Lung (tissue), 11 donors: ENCODE measurements at regions not wholly inside any gene's neighbourhood (a gene's known extent, or its start where the extent isn't known, plus 50 kb on each side); places are given as distances from the start of the nearest gene placed in this dataset.

Experiments used
- ATAC-seq: fragments of 200-7000 bp; cut with Tn5 transposase; one replicate; pipeline ENCODE4 v1.9.1; 2020; ENCODE audit warnings: moderate number of reproducible peaks; ENCODE audit not compliant: insufficient read depth, low FRiP score
- DNase-seq, 3 donors: peaks; one replicate each; pipeline ENCODE4 v3.0.0-alpha.2; 2013 to 2017
- H3K27ac ChIP-seq, 2 donors: one replicate each; pipeline ENCODE4 v1.5.1; 2013; ENCODE audit warnings: mild to moderate bottlenecking in 2 of 2, moderate library complexity in 2 of 2, control low read depth in 1 of 2, inconsistent platforms in 1 of 2, low read depth in 1 of 2, low read length in 1 of 2
- H3K27me3 ChIP-seq, 3 donors: one replicate each; pipeline ENCODE4 v1.5.1; 2013; ENCODE audit warnings: low read length in 2 of 3; ENCODE audit not compliant: control insufficient read depth in 3 of 3, insufficient read depth in 3 of 3
- H3K36me3 ChIP-seq, 4 donors: one replicate each; pipeline ENCODE4 v1.5.1; 2013; ENCODE audit warnings: low read length in 4 of 4, mild to moderate bottlenecking in 1 of 4, moderate library complexity in 1 of 4; ENCODE audit not compliant: control insufficient read depth in 4 of 4, insufficient read depth in 4 of 4
- H3K4me1 ChIP-seq, 5 donors: one replicate each; pipeline ENCODE4 v1.5.1; 2013; ENCODE audit warnings: low read length in 5 of 5, mild to moderate bottlenecking in 2 of 5, moderate library complexity in 1 of 5; ENCODE audit not compliant: control insufficient read depth in 5 of 5, insufficient read depth in 5 of 5
- H3K4me3 ChIP-seq: one replicate; pipeline ENCODE4 v1.5.1; 2013; ENCODE audit warnings: mild to moderate bottlenecking, control low read depth, moderate library complexity
- H3K9ac ChIP-seq, 2 donors: one replicate each; pipeline ENCODE4 v1.5.1; 2013; ENCODE audit warnings: low read length in 2 of 2, control low read depth in 1 of 2; ENCODE audit not compliant: insufficient read depth in 1 of 2
- H3K9me3 ChIP-seq, 4 donors: one replicate each; pipeline ENCODE4 v1.5.1; 2013; ENCODE audit warnings: low read length in 3 of 4, mild to moderate bottlenecking in 1 of 4, moderate library complexity in 1 of 4; ENCODE audit not compliant: control insufficient read depth in 4 of 4, insufficient read depth in 3 of 4
- CTCF ChIP-seq: IDR thresholded peaks from 2 replicates; pipeline ENCODE4 v1.5.1; 2012; ENCODE audit warnings: mild to moderate bottlenecking; ENCODE audit errors: control extremely low read depth, extremely low read depth
- WGBS, 2 donors: extraction: QIAGEN DNeasy Blood & Tissue Kit; methylation state at CpG; one replicate each; pipeline ENCODE4 v1.1.7; 2013; 5-methylcytosine and 5-hydroxymethylcytosine counted together
- donor health status: control.
- donor health status: control.
- donor health status: Bipolar disorder and iron deficiency.
- donor health status: healthy.
- donor health status: DM: yes; HTN: yes; CAD: no.

- H3K36me3 ChIP-seq = no peaks in the 10 kb centered on the region
- H3K9ac ChIP-seq = no peak overlapping the region
- no peaks in the 10 kb centered on the region for H3K4me1 ChIP-seq
- no peak overlapping the region for H3K4me3 ChIP-seq
- TF ChIP-seq CTCF = no peak
- H3K9me3 ChIP-seq = no peaks in the 10 kb centered on the region
- no peak overlapping the region for H3K27ac ChIP-seq
- H3K27me3 ChIP-seq = no peaks in the 10 kb centered on the region
- DNase-seq (no peak), ATAC-seq (no peak)
Observed at GRCh38 chr1:88013485-88013884, 670.6 kb upstream of the PKN2 start.

- no peaks in the 10 kb centered on the region for H3K27me3 ChIP-seq
- H3K36me3 ChIP-seq = no peaks in the 10 kb centered on the region
- H3K27ac ChIP-seq = no peak overlapping the region
- no peaks in the 10 kb centered on the region for H3K4me1 ChIP-seq
- H3K9me3 ChIP-seq = no peaks in the 10 kb centered on the region
- no peak for TF ChIP-seq CTCF
- WGBS, 2 donors = 65 to 74% methylated on average over 3 of the region's 3 CpGs
- no peak overlapping the region for H3K9ac ChIP-seq
- no peak overlapping the region for H3K4me3 ChIP-seq
- DNase-seq = no peak
- ATAC-seq = no peak
Observed at GRCh38 chr1:88014131-88014530, 669.9 kb upstream of the PKN2 start.

GRCh38 chr1:88016947-88017346 is 667.1 kb upstream of the PKN2 start:
- H3K9ac ChIP-seq = no peak overlapping the region
- no peak overlapping the region for H3K4me3 ChIP-seq
- no peak for ATAC-seq
- no peak for DNase-seq
- no peaks in the 10 kb centered on the region for H3K4me1 ChIP-seq
- H3K9me3 ChIP-seq = peaks cover 0 to 3% (median 0%) of the 10 kb centered on the region in 4 donors
- no peaks in the 10 kb centered on the region for H3K36me3 ChIP-seq
- TF ChIP-seq CTCF = no peak
- H3K27ac ChIP-seq = no peak overlapping the region
- WGBS, 2 donors = 66 to 79% methylated on average over 3 of the region's 3 CpGs
- H3K27me3 ChIP-seq = no peaks in the 10 kb centered on the region

GRCh38 chr1:88021529-88021928 is 662.5 kb upstream of the PKN2 start:
- Histone ChIP-seq H3K9ac (no peak overlapping the region), H3K36me3 (no peaks in the 10 kb centered on the region), H3K4me3 (no peak overlapping the region), H3K27me3 (no peaks in the 10 kb centered on the region), H3K27ac (no peak overlapping the region), H3K9me3 (peaks cover 0 to 4% (median 0%) of the 10 kb centered on the region in 4 donors), H3K4me1 (no peaks in the 10 kb centered on the region)
- DNase-seq (no peak), ATAC-seq (no peak)
- TF ChIP-seq CTCF = no peak
- WGBS, 2 donors = 0 to 2% methylated on average over 1 of the region's 1 CpG
